Right hindlimb (tissue), 1 donor: ENCODE measurements at regions not wholly inside any gene's neighbourhood (a gene's known extent, or its start where the extent isn't known, plus 50 kb on each side); places are given as distances from the start of the nearest gene placed in this dataset.
A peak's percentile ranks its signal among the peaks of the same experiment; 100 is the strongest.
"Not testable (repeated sequence)": the region's sequence is repeated elsewhere in the genome, so short reads cannot be mapped to it uniquely, and the experiment has no call there.

Source experiments
- DNase-seq: peaks from one replicate; pipeline ENCODE4 v3.0.0-alpha.2; 2018

DNA sequence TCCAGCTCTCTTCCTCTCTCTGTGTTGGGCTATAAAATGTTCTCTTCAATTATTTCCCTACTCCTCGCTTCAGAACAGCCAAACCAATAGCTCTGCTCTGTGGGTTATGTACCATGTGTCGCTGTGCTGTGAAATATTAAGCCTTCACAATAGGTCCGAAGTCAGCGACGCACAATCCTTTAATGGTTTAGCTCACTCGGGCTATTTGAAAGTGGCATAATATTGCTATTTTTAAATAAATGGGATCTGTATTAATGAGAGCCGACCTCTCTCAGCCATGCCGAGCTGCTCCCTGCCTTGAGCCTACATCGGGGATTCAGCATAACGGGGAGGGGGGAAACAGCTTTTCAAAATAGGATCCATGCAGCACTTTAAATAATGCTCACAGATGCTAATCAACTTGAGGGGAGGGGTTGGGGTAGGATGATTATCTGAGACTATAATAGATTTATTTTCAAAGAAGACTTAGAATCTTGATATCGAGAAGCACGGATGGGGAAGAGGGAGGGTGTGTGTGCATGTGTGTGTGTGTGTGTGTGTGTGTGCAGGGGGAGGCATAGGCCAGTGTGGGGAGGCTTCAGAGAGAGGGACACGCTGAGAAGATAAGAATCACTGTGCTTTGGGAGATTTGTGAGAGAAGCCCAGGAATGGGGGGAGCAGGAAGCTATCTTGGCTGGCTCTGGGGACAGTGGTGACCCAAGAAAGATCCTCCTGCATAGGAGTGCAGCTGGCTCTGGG is 271.5 kb downstream of the NXPE2 start:
- no peak for DNase-seq

DNA sequence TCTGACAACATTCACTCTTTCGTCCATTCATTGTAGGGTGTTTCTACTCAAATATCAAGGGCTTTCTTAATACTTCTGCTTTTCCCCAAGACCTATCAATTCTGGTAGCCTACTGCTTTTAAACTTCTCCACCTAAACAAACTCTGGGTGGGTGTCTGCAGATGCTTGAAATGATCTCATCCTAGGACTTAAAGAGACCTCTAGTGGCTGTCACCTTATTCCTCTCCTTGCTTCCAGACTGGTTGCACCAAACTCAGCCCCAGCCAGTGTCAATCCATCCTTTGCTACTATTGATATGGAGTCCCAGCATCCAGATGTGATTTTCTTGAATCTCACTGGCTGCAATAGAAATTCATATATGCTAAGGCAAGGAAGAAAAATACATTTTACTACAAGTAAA is 274.7 kb downstream of the NXPE2 start:
- DNase-seq, result no peak

DNA sequence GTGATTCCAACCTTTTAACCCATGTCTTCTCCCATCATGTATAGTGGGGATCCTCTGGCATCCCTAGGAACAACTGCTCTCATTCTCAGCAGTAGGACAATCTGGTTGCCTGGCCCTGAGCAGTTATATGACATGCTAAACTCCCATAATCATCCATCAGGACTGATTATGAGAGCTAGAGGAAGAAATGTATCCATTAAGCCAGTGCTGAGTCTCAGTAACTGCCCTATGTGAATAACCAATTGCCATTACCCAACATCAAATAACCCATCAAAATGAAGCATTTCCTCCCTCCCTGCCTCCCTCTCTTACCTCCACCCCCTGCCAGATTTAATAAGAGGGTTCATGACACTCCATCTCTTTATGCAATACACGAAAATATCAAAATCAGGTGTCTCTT is 277.6 kb downstream of the NXPE2 start:
- DNase-seq, result no peak

DNA sequence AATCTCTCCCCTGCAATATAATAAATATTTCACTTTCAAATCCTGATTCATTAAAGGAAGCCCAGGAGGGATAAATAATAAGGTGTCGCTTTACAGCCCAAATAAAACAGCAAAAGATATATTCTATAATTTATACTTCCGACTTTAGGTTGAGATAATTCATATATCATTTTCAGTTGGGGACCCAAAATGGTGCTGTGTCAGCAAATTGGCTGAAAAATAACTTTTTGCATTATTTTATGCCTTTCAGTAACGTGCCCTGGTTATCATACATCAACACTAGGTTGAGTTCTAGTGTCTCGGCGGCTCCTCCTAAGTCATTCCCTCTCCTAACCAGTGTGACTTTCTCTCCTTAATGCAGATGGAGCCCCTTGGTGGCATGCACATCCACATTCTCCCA is 278.2 kb downstream of the NXPE2 start:
- no peak for DNase-seq

DNA sequence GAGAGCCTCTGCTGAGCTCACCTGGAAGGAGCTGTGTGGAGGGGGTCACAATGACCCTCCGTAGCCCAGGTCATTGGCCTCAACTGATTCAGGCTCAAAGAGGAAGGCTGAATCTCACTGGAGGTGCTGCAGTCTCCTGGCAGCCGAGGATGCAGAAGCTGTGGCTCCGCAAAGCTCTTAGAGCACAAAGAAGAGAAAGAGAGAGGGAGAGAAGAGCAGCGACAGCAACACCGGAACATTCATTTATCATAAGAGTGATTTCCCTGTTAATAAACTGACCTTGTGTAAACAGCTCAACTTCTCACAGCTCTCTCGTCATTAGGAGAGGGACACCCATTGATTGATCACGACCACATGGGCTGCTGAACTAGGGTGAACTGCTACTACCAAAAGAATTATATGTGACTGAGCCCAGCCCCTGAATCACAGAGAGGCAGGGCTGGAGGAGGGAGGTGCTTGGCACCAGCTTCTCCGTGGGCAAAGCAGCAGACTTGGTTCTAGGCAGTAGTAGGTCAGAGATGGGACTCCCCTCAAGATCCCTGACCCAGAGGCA is 281.7 kb downstream of the NXPE2 start:
- no peak for DNase-seq

DNA sequence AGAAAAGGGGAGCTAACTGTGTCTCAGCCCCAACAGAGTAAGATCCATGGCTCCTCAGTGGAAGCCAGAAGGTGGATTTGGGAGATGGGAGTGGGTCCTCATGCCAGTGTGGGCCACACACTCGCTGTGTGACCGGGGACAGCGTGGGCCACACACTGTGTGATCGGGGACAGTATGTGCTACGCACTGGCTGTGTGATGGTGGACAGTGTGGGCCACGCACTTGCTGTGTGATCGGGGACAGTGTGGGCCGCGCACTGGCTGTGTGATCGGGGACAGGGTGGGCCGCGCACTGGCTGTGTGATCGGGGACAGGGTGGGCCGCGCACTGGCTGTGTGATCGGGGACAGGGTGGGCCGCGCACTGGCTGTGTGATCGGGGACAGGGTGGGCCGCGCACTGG is 282.5 kb downstream of the NXPE2 start:
- DNase-seq, result not testable (repeated sequence)

DNA sequence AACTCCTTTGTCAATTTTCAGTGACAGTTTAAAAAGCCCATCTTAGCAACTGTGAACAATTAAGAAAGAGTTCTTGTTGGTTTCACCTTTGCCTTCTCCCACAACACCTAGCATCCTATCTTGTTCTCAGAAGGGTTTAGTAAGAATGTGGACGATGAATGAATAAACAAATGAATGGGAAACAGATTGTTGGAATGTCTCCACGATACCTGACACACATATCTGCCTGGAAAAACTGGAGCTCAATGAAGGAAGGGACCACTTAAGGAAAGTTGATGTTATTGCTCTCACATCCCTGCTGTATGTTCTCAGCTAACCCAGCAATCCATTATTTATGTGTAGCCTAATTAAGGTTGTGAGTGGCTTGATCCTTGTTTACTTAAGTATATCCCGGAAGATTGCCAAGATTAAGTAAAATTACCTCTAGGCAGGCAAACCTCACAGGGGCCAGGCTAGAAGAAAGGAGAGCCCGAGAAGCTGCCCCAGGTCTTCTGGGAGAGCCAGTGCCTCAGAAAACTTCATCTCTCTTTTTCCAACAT is 286.4 kb downstream of the NXPE2 start:
- DNase-seq, result no peak

DNA sequence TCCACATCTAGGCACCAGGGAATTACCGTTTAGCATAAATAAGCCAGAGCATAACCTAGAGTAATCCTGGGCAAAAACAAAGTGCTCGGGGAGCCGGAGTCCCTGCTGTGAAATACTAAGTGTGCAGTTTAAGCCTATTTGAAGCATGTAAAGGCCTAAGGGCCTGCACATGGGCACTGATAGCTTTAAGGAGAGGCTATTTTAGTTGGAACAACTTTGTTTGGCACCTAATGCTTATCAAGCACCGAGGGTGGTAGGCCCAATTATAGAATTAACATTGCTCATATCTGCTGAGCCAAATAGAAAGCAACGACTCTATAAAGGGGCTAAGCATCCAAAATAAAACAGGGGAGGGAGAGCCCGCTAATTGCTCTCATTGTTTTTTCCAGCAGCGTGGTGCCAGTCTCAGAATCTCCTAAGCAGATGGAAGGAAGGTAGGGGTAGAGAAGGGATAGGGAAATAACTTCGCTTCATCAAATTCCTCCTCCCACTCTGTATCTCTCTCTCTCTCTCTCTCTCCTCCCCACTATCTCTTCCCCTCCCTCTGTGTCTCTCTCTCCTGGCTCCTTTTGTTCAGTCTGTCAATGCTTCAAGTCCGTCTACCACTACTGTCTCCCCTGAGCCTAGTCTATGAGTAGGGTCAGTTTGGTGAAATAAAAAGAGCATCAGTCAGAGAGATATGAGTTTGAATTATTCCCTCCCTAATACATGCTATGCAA is 292.8 kb downstream of the NXPE2 start:
- DNase-seq, result no peak

DNA sequence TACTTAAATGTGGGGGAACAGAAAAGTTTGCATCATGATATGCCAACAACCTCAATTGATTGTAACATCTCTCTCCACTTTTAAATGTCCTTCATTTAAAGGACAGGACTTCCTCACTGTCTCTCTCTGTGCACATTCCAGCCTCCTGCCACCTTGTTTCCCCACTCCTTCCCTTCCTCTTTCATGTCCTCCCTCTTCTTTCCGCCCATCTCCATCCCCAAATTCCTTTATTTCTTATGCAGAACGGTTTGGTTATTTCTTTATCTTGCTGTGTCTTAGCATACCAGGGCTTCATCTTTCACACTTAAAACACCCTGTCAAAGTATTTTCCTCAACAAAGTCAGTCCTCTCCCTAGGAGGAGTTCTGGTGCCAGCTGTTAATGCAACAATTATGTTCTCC is 293.8 kb downstream of the NXPE2 start:
- DNase-seq, result no peak

DNA sequence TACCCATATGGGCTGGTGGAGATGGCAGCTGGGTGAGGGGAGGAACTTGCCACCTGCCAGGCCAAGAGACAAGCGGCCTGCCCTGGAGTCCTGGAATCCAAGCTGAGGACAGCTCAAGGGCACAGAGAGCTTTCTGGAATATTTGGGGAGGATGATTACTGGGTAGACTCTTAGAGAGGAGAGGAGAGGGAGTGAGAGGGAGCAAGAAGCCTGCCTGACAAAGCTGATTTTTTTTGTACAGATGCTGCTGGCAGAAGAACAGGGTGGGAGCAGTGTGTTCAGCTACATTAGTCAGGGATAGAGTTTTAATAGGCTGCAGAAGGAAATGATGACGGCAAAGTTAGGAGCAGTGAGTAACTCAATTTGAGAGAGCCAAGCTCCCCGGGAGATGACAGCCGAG is 299.3 kb downstream of the NXPE2 start:
- peak; percentile 39 for DNase-seq

DNA sequence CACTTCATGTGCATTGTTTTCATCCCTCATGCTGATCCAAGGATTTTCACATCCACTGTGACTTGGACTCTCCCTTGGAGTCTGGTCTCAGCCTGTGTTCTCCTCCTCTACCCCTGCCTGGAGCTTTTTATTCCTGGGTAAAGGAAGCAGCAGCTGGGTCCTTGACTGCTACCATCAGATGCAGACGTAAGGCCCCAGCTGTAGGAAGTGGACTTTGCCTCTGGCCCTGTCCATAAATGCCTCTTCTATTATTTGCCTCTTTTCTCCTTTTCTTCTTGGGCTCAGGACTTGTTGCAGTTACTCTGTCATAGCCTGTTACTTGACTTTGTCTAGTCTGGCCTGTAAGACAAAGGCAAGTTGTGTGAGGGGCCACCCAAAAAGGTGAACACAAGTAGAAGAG is 303.8 kb downstream of the NXPE2 start:
- DNase-seq, result no peak

DNA sequence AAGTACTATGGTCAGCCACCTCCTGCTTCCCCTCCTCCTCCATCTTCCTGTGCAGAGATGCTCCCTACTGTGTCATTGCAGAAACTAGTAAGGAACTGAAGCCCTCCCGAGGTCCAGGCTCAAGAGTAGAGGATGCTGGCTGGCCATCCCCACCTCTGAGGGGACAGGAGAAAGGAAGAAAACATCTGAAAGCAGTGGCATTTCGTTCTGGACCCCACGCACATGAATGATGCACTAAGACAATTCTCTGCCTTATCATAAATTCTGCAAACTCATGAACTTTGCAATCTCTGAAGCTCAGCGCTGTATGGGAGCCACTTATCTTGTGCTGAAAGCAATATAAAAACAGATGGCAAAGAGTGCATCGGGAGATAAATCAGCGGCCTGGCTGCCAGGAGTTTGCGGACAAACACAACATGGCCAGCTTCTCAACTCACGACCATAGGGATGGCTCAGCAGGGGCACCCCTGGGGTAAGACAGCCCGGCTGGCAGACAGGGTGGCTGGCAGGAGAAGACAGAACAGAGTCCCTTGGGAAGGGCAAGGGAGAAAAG is 306.4 kb downstream of the NXPE2 start:
- no peak for DNase-seq

DNA sequence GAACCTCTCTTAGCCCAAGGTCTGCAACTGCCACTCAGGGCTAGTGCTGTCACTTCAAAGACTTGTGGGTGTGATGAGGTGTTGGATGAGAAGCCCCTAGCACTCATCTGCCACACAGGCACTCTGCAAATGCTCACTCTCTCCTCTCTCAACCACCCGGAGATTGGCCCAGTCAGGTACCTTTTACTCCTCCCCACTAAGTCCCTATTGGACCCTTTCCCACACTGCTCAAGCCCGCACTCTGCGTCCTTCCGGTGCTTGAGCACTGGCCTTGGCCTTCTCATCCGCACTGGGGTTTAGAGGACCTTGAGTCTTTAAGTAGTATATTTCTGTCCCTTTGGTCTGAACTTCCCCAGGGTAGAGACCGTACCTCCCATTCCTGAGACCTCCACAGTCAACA is 308.0 kb downstream of the NXPE2 start:
- DNase-seq, result no peak

DNA sequence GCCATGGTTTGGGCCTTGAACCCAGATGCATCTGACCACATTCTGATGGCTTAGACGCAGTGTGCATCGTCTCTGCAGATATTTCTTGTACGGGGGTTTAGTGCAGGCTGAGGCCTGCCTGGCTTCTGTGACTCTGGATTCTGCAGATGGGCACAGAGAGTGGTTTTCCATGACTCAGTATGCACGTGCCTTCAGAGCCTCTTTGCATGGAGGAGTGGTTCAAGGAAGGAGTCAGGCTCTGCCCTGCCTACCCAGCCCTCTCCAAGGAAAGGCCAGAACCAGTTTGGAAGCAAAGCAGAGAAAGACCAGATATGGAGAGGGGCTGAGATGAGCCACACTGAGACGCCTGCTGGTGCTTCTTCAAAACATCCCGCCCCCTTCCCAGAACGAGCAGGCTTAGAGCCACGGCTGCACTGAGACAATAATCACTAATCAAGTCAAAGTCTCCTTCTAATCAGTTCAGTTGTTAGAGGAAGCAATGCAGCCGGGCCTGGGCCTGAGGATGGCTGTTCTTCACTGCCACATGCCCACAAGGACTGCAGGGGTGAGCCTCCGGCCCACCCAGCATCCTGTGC is 308.9 kb downstream of the NXPE2 start:
- DNase-seq, result no peak

DNA sequence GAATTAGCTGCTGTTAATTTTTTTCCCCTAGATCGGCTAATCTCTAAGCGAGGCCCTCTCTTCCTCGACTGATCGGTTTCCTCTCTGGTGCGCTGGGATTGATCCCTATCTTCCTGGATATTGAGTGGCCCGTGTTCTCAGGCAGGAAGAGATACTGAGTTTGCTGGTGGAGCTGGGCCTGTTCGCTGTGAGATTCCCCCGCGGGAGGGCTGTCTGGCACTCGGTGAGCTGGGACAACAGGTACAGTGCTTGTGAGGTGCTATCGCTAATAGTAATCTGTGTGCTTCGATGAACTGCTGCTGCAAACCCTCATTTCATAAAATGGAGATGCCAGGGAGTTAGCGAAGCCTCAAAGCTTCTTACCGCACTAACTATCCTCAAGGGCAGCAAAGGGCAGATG is 310.3 kb downstream of the NXPE2 start:
- no peak for DNase-seq

DNA sequence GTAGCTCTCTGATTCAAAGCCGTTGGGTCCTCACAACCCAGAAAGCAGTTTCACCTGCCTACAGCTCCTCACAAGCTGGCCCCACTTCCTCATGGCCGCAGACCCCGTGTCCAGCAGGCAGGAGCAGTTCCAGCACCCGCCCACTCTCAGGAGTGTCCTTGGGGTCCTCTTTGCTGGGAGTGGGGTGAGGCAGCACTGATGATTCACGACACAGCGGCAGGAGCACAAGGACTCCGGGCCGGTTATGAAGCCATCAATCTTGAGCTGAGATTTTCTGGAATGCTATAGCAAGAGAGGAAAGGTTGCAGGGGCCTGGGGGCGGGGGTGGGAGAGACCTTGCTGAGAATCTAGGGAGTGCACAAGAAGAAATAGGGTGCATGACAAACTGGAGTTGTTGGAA is 311.2 kb downstream of the NXPE2 start:
- DNase-seq, result no peak

DNA sequence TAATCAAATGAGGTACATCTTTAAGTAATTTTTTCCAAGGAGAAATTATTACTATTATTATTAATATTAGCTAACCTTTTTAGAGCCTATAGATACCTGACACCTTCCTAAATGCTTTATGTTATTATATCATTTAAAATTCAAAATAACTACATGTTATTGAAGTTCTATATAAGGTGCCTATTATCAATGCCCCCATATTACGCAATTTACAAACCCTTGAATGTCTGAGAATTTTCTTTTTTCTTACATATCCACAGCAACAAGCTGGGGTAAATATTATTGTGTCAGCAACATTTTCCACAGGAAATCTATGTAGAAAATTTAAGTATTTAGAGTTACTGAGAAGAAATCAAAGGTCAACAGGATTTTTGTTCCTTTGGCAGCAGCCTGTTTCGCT is 327.3 kb downstream of the NXPE2 start:
- DNase-seq, result no peak

DNA sequence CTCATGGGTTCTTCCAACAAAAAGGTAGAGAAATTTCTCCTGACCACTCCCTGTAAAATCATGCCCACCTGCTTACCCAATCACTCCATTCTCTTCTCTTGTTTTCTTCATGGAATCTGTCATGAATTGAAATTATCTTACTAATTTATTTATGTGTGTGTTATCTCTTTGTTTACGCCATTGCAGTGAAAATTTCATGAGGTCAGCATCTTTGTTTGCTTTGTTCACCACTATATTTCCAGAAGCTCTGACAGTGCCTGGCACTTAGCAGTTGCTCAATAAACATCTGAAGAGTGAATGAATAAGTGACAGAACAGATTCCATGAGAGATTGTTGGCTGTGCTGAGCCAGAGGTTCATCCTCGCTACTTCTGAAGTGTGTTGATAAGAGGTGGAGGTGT is 329.5 kb downstream of the NXPE2 start:
- DNase-seq, result no peak

DNA sequence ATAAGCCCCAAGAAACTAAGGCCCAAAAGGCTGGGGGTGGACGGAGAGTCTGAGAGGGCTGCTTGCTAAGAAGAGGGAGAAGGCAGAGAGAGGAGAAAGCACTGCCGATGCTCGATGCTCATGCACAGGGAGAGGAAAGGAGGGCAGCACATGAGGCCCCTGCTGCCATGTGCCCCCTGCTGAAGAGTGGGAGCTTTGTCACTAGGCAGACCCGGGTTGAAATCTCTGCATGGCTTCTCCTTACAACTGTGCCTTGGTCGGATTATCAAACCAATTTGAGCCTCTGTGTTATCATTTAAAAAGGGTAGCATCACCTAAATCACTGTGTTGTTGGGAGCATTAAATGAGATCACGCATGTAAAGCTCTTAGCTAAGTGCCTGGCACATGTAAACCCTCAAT is 330.5 kb downstream of the NXPE2 start:
- DNase-seq, result no peak

DNA sequence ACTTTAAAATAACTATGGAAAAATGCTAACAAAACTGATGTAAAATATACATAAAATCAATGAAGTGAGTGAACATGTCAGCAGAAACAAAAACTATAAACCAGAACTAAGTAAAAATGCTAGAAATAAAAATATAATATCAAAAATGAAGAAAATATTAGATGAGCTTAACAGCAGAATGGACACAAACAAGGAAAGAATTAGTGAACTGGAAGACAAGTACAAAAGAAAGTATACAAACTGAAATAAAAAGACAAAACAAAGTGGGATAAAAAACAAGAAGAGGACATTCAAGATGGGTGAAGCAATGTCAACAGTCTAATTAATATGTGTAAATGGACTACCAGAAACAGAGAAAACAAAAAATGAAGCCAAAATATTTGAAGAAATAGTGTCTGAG is 339.2 kb downstream of the NXPE2 start:
- no peak for DNase-seq

DNA sequence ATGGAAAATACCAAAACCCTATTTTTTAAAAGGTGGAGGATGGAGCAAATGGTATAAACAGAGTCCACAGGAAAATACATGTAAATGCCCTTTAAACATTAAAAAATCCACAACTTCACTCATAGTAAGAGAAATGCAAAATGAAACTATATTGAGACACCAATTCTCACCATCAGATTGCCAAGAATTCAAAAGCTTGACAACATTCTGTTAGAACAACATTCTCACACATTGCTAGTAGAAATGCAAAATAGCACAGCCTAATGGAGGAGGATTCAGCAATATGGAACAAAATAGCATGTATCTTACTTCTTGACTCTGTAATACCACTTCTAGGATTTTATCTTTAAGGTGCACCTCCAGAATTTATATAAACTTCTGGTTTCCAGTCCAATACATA is 351.8 kb downstream of the NXPE2 start:
- DNase-seq, result no peak

DNA sequence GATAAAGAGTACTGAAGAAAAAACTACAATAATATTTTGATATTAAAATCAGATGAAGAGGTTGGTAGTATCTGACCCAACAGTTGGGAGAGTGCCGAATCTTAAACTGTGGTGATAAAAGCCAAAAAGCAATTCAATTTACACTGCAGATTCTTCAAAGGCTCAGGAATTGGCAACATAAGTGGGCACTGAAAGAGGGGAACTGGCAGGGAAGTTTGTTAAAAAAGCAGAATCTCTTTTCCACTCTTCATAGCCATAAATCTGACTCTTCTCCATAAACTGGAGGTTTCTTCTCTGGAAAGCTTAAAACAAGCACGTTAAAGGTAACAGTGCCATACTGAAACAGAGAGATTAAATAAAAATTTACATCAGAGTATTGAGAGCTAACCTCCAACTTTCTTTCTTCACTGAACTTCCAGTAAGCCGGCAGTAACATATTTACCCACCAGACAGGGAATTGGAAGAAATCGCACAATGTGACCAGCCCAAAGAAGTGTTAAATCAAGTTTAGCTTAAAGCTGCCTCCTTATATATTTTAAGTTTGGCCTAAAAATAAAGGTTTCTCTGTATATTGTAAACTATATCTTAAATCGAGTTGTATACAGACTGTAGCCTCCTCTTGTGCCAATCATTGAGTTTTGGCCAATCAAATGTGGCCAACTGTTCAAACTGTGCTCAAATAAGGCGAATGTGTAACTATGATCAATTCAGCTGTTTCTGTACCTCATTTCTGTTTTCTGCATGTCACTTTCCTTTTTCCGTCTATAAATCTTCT is 358.3 kb downstream of the NXPE2 start:
- no peak for DNase-seq

DNA sequence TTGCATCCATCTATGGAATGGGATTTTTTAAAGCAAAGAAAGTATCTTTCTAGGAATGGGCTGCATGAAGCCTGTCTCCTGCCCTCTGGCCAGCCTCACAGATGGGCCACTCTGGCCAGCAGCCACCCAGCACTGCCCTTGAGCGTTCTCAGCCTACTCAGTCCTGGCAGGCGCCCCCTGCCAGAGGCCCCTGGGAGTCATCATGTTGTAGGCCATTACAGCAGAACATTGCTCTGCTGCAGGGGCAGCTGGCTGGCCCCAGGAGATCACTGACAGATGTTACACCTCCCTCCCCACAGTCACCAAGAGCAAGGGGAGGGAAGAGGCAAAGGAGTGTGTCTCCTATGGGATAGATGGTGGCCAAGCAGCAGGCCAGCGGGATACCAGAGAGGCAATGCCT is 363.7 kb downstream of the NXPE2 start:
- no peak for DNase-seq
